ENCODE measurements at regions not wholly inside any gene's neighbourhood (a gene's known extent, or its start where the extent isn't known, plus 50 kb on each side); places are given as distances from the start of the nearest gene placed in this dataset.

DNA sequence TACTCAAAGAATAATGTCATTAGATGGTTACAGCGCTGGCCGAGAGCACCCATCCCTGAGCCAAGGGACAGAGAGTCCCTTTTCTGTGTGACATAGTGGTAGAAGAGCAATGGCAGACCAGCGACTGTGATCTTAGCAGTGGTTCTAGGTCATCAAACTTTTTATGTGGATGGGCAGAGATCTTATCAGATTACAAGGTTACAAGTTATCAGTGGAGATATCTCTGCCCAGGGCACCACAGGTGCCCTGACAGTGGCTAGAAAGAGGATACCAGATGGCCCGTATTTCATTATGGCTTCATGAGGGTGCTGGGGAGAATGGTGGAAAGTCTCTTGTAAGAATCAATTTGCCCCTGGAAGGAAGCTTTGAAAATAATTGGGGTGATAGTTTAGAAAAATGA lies 62.7 kb downstream of the CYCS start:
- Histone ChIP-seq H3F3A (ENCODE audit: insufficient read depth, low read length, poor library complexity, severe bottlenecking) (no peaks in the 10 kb centered on the region), H4K20me1 (ENCODE audit: insufficient read depth) (no peaks in the 10 kb centered on the region), H3K79me2 (replicated peaks; ENCODE audit: insufficient read depth, low read length) (no peaks in the 10 kb centered on the region), H3K4me2 (ENCODE audit: low read length) (no peak overlapping the region), H3K9ac (ENCODE audit: low read length) (no peak overlapping the region), H3K9me2 (ENCODE audit: insufficient read depth, low read length) (no peaks in the 10 kb centered on the region), H3K27ac (ENCODE audit: low read length) (no peak overlapping the region), H2AFZ (ENCODE audit: low read depth, low read length) (no peak overlapping the region), H3K4me3 (ENCODE audit: low read length) (no peak overlapping the region), H3K27me3 (ENCODE audit: insufficient read depth, low read depth, low read length) (no peaks in the 10 kb centered on the region), H3K9me3 (ENCODE audit: low read length) (no peaks in the 10 kb centered on the region), H3K36me3 (ENCODE audit: insufficient read depth, low read length) (no peaks in the 10 kb centered on the region)
- TF ChIP-seq, protein P1, sequence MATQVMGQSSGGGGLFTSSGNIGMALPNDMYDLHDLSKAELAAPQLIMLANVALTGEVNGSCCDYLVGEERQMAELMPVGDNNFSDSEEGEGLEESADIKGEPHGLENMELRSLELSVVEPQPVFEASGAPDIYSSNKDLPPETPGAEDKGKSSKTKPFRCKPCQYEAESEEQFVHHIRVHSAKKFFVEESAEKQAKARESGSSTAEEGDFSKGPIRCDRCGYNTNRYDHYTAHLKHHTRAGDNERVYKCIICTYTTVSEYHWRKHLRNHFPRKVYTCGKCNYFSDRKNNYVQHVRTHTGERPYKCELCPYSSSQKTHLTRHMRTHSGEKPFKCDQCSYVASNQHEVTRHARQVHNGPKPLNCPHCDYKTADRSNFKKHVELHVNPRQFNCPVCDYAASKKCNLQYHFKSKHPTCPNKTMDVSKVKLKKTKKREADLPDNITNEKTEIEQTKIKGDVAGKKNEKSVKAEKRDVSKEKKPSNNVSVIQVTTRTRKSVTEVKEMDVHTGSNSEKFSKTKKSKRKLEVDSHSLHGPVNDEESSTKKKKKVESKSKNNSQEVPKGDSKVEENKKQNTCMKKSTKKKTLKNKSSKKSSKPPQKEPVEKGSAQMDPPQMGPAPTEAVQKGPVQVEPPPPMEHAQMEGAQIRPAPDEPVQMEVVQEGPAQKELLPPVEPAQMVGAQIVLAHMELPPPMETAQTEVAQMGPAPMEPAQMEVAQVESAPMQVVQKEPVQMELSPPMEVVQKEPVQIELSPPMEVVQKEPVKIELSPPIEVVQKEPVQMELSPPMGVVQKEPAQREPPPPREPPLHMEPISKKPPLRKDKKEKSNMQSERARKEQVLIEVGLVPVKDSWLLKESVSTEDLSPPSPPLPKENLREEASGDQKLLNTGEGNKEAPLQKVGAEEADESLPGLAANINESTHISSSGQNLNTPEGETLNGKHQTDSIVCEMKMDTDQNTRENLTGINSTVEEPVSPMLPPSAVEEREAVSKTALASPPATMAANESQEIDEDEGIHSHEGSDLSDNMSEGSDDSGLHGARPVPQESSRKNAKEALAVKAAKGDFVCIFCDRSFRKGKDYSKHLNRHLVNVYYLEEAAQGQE (IDR thresholded peaks at IDR 0.05; ENCODE audit: borderline replicate concordance) = no peak
- no peak for TF ChIP-seq SMC3 (conservative IDR thresholded peaks at IDR 0.05; ENCODE audit: poor library complexity)
- TF ChIP-seq RAD21 (conservative IDR thresholded peaks at IDR 0.05) = no peak
- no peak for TF ChIP-seq EZH2 (IDR thresholded peaks at IDR 0.05; ENCODE audit: borderline replicate concordance, insufficient read depth, low read length, poor library complexity, severe bottlenecking)
- TF ChIP-seq MXI1 (conservative IDR thresholded peaks at IDR 0.05; ENCODE audit: poor library complexity, severe bottlenecking) = no peak
- TF ChIP-seq TAF1 (IDR thresholded peaks at IDR 0.05; ENCODE audit: low read depth) = no peak
- no peak for TF ChIP-seq POLR2AphosphoS5 (IDR thresholded peaks at IDR 0.05)
- no peak for TF ChIP-seq EP300 (conservative IDR thresholded peaks at IDR 0.05; ENCODE audit: poor library complexity, severe bottlenecking)
- TF ChIP-seq, protein P2, sequence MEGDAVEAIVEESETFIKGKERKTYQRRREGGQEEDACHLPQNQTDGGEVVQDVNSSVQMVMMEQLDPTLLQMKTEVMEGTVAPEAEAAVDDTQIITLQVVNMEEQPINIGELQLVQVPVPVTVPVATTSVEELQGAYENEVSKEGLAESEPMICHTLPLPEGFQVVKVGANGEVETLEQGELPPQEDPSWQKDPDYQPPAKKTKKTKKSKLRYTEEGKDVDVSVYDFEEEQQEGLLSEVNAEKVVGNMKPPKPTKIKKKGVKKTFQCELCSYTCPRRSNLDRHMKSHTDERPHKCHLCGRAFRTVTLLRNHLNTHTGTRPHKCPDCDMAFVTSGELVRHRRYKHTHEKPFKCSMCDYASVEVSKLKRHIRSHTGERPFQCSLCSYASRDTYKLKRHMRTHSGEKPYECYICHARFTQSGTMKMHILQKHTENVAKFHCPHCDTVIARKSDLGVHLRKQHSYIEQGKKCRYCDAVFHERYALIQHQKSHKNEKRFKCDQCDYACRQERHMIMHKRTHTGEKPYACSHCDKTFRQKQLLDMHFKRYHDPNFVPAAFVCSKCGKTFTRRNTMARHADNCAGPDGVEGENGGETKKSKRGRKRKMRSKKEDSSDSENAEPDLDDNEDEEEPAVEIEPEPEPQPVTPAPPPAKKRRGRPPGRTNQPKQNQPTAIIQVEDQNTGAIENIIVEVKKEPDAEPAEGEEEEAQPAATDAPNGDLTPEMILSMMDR (IDR thresholded peaks at IDR 0.05; ENCODE audit: poor library complexity, severe bottlenecking) = no peak

DNA sequence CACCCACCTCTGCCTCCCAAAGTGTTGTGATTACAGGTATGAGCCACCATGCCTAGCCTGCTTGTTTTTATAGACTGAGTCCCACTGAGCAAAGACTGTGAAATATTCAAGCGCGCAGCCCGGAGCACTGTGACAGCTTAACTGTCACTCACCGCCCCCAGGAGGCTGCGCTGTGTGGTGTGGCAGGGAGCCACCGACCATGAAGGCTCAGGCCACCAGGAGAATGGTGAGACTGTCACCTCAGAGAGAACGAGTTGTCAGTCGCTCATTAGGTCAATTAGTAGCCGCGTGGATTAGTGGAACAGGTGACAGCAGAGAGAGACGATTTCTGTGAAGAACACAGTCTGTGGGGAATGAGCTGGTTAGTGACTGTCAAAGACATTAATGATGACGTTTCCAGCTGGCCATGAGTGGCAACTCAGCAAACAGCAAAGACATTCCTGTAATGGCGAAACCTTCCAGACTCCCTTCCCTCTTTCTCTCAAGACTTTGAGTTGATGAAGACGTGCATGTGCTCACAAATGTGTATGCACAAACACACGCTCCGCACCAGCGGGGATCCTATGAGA lies 64.5 kb downstream of the CYCS start:
- H3K36me3 ChIP-seq (ENCODE audit: insufficient read depth, low read length) = no peaks in the 10 kb centered on the region
- no peak overlapping the region for H3K4me3 ChIP-seq (ENCODE audit: low read length)
- H3K79me2 ChIP-seq (replicated peaks; ENCODE audit: insufficient read depth, low read length) = no peaks in the 10 kb centered on the region
- no peak overlapping the region for H3K4me2 ChIP-seq (ENCODE audit: low read length)
- no peaks in the 10 kb centered on the region for H3F3A ChIP-seq (ENCODE audit: insufficient read depth, low read length, poor library complexity, severe bottlenecking)
- H4K20me1 ChIP-seq (ENCODE audit: insufficient read depth) = no peaks in the 10 kb centered on the region
- no peak overlapping the region for H3K9ac ChIP-seq (ENCODE audit: low read length)
- H3K27me3 ChIP-seq (ENCODE audit: insufficient read depth, low read depth, low read length) = no peaks in the 10 kb centered on the region
- TF ChIP-seq EP300 (conservative IDR thresholded peaks at IDR 0.05; ENCODE audit: poor library complexity, severe bottlenecking) = peak; percentile 22
- TF ChIP-seq MXI1 (conservative IDR thresholded peaks at IDR 0.05; ENCODE audit: poor library complexity, severe bottlenecking) = no peak
- no peak overlapping the region for H3K27ac ChIP-seq (ENCODE audit: low read length)
- H3K9me2 ChIP-seq (ENCODE audit: insufficient read depth, low read length) = no peaks in the 10 kb centered on the region
- no peak overlapping the region for H2AFZ ChIP-seq (ENCODE audit: low read depth, low read length)
- no peaks in the 10 kb centered on the region for H3K9me3 ChIP-seq (ENCODE audit: low read length)
